ENCODE measurements at regions not wholly inside any gene's neighbourhood (a gene's known extent, or its start where the extent isn't known, plus 50 kb on each side); places are given as distances from the start of the nearest gene placed in this dataset.

DNA sequence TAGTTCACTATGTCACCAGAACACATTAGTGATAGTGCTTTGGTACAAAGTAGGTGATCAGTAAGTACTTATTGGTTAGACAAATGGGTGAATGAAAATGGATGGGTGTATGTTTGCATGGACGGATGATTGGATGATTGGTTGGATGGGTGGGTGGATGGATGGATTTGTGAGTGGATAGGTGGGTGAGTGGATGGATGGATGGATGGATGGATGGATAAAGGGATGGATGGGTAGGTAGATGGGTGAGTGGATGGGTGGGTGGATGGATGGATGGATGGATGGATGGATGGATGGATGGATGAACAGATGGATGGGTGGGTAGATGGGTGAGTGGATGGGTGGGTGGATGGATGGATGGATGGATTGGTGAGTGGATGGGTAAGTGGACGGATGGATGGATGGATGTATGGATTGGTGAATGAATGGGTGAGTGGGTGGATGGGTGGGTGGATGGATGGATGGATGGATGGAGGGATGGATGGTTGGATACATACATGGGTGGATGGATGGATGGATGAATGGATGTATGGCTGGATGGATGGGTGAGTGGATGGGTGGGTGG lies 225.3 kb upstream of the GSE1 start:
- in situ Hi-C loops (cut with MboI; ENCODE audit: low pct_unique_long_range_greater_than_20kb, low sequenced_read_pairs, unreplicated experiment), result no loop called here
- TF ChIP-seq, protein P1, sequence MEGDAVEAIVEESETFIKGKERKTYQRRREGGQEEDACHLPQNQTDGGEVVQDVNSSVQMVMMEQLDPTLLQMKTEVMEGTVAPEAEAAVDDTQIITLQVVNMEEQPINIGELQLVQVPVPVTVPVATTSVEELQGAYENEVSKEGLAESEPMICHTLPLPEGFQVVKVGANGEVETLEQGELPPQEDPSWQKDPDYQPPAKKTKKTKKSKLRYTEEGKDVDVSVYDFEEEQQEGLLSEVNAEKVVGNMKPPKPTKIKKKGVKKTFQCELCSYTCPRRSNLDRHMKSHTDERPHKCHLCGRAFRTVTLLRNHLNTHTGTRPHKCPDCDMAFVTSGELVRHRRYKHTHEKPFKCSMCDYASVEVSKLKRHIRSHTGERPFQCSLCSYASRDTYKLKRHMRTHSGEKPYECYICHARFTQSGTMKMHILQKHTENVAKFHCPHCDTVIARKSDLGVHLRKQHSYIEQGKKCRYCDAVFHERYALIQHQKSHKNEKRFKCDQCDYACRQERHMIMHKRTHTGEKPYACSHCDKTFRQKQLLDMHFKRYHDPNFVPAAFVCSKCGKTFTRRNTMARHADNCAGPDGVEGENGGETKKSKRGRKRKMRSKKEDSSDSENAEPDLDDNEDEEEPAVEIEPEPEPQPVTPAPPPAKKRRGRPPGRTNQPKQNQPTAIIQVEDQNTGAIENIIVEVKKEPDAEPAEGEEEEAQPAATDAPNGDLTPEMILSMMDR (IDR thresholded peaks at IDR 0.05; ENCODE audit: extremely low read depth, insufficient read depth, missing control alignments), result no peak
- no peak for DNase-seq (ENCODE audit: low spot score)

DNA sequence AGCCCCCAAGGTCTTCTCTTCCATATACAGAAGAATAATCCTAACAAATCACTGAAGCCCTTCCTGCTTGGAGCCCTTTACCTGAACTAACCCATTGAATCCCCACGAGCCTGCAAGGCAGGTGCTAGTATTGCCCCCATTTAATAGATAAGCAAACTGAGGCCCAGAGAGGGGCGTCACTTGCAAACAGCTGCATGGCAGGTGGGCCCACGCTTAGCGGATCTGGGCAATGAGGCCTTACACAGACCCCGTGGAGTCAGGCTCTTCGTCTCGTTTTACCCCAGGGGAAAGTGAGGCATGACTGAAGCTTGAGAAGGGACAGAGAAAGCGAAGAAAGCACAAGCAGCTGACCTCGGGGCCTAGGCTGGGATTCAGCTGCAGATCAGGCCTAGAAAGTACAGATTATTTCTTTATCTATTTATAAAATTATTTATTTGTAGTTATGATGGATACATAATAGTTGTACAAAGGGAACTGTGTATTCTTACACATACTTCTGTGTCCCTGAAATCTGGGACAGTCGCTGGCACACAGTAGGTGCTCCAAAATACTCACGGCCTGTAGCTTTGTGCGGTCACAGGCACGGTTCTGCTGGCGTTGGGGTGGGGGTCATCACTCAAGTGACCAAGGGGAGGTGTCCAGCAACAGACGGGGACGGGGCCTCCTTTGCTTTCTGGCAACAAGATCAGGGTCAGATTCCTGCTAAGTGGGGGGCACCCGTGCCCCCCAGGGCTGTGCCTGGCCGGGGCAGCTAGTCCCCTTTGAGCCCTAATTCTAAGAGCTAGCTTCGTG lies 223.2 kb upstream of the GSE1 start:
- TF ChIP-seq, protein P1 (IDR thresholded peaks at IDR 0.05; ENCODE audit: extremely low read depth, insufficient read depth, missing control alignments), result no peak
- no peak for DNase-seq (ENCODE audit: low spot score)
- in situ Hi-C loops (cut with MboI; ENCODE audit: low pct_unique_long_range_greater_than_20kb, low sequenced_read_pairs, unreplicated experiment), result no loop called here

DNA sequence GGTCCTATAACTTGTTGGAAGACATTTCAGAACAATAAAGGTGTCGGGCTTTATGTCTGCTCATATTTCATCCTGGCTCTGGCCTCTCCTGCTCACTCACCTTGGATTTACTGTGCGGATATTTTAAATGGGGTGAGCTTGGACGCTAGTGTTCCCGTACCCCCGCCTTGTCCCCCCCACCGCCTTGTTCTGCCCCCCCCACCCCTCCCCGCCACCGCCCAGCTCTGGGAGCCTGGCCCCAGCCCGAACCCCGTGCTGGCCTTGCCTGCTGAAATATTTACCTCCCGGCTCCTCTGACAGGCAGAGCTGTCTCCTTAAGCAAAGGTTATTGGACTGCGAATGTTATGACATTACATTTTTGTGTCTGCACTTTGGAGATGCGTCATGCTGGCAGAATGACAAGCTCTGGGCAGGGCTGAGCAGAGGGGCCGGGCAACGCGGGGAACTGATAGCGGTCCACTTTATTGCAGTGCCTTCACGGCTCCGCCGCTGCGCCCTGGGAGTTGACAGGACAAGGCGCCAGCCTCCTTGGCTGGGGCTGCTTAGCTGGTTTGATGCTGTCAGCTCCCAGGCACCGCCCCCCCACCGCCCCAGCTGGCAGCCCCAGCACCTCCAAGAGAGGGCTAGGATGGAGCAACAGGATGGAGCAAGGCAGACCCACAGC lies 222.5 kb upstream of the GSE1 start:
- in situ Hi-C loops (cut with MboI; ENCODE audit: low pct_unique_long_range_greater_than_20kb, low sequenced_read_pairs, unreplicated experiment), result no loop called here
- no peak for DNase-seq (ENCODE audit: low spot score)
- TF ChIP-seq, protein P1 (IDR thresholded peaks at IDR 0.05; ENCODE audit: extremely low read depth, insufficient read depth, missing control alignments), result no peak

DNA sequence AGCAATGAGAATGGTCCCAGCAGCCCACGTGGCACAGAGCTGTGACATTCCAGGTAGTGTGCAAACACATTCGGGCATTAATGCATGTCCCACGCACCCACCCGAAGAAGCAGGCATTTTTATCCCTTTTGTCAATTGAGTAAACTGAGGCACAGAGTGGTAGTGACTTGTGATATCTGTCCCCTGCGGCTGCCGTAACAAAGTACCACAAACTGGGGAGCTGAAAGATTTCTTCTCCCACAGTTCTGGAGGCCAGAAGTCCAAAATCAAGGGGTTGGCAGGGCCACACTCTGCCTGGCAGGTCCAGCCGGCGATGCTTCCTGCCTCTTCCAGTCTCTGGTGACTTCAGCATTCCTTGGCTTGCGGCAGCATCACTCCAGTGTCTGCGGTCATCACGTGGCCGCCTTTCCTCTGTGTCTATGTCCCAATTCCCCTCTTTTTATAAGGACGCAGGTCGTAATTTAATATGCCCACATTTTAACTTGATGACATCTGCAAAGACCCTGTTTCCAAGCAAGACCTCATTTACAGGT lies 221.9 kb upstream of the GSE1 start:
- no peak for DNase-seq (ENCODE audit: low spot score)
- in situ Hi-C loops (cut with MboI; ENCODE audit: low pct_unique_long_range_greater_than_20kb, low sequenced_read_pairs, unreplicated experiment), result no loop called here
- TF ChIP-seq, protein P1 (IDR thresholded peaks at IDR 0.05; ENCODE audit: extremely low read depth, insufficient read depth, missing control alignments), result no peak

DNA sequence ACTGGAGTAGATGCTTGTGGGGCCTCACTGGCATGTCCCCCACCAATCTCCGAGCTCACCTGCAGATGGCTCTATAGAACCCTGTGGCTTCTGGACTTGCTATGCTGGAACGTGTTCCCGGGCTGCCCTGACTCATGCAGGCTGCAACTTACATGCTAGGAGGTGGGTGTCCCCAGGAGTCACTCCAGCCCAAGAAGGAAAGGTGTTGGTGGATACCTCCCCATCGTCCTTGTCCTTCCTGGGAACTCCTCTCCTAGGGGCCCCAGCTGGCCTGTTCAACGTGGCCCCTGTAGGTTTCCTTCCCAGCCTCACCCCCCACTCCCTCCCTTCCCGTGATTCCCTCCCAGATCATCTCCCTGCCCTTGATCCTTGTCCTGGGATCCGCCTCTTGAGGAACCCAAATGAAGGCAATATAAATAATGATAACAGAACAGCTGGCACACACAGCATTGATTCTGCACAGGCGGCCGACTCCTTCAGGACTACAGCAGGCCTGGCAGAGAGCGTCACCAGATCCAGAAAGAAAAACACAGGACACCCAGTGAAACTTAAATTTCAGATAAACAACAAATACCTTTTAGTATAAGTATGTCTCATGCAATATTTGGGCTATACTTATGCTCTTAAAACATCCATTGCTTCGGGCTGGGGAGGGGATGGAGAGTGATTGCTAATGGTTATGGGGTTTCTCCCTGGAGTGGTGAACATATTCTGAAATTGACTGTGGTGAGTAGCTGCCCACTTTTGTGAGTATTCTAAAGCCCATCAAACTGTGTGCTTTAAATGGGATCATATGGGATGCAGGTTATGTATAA lies 221.1 kb upstream of the GSE1 start:
- in situ Hi-C loops (cut with MboI; ENCODE audit: low pct_unique_long_range_greater_than_20kb, low sequenced_read_pairs, unreplicated experiment), result no loop called here
- TF ChIP-seq, protein P1 (IDR thresholded peaks at IDR 0.05; ENCODE audit: extremely low read depth, insufficient read depth, missing control alignments), result no peak
- DNase-seq (ENCODE audit: low spot score), result no peak
